GM12875 (cell line): ENCODE measurements at regions not wholly inside any gene's neighbourhood (a gene's known extent, or its start where the extent isn't known, plus 50 kb on each side); places are given as distances from the start of the nearest gene placed in this dataset.
A peak's percentile ranks its signal among the peaks of the same experiment; 100 is the strongest.

Experiments
- H3K4me3 ChIP-seq: one replicate; pipeline ENCODE4 v1.5.1; 2011; ENCODE audit warnings: low read depth, low read length, control low read depth
- TF ChIP-seq, protein P1 (sequence below): IDR thresholded peaks from 2 replicates; pipeline ENCODE4 v1.5.1; 2011; ENCODE audit warnings: low read depth, mild to moderate bottlenecking, control low read depth, inconsistent platforms, low read length, moderate library complexity, borderline replicate concordance; ENCODE audit not compliant: insufficient read depth

DNA sequence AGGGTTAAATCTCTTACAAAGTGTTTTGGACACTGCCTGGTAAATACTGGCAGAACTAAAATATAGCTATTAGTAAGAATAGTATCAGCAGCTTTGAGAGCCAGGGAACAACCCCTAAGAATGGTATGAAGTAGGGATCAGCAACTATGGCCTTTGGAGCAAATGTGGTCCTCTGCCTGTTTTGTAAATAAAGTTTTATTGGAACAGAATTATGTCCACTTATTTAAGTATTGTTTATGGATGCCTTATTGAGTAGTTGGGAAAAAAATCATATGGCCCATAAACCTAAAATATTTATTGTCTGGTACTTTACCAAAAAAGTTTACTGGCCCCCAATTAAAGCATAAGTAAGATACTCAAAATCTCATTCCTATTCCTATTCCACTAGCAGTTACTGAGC, 182.2 kb downstream of the PALM2AKAP2 start:
- TF ChIP-seq, protein P1, sequence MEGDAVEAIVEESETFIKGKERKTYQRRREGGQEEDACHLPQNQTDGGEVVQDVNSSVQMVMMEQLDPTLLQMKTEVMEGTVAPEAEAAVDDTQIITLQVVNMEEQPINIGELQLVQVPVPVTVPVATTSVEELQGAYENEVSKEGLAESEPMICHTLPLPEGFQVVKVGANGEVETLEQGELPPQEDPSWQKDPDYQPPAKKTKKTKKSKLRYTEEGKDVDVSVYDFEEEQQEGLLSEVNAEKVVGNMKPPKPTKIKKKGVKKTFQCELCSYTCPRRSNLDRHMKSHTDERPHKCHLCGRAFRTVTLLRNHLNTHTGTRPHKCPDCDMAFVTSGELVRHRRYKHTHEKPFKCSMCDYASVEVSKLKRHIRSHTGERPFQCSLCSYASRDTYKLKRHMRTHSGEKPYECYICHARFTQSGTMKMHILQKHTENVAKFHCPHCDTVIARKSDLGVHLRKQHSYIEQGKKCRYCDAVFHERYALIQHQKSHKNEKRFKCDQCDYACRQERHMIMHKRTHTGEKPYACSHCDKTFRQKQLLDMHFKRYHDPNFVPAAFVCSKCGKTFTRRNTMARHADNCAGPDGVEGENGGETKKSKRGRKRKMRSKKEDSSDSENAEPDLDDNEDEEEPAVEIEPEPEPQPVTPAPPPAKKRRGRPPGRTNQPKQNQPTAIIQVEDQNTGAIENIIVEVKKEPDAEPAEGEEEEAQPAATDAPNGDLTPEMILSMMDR, result no peak

GRCh38 chr9:109963079-109963478, 183.1 kb downstream of the PALM2AKAP2 start:
- H3K4me3 ChIP-seq, result no peak overlapping the region
- TF ChIP-seq, protein P1, result no peak

More for the DNA sequence above, 182.2 kb downstream of the PALM2AKAP2 start:
- no peak overlapping the region for H3K4me3 ChIP-seq

- peak overlapping the region; percentile 3 for H3K4me3 ChIP-seq
- TF ChIP-seq, protein P1, result no peak
These were observed 186.8 kb downstream of the PALM2AKAP2 start for GRCh38 chr9:109966643-109967368.

DNA sequence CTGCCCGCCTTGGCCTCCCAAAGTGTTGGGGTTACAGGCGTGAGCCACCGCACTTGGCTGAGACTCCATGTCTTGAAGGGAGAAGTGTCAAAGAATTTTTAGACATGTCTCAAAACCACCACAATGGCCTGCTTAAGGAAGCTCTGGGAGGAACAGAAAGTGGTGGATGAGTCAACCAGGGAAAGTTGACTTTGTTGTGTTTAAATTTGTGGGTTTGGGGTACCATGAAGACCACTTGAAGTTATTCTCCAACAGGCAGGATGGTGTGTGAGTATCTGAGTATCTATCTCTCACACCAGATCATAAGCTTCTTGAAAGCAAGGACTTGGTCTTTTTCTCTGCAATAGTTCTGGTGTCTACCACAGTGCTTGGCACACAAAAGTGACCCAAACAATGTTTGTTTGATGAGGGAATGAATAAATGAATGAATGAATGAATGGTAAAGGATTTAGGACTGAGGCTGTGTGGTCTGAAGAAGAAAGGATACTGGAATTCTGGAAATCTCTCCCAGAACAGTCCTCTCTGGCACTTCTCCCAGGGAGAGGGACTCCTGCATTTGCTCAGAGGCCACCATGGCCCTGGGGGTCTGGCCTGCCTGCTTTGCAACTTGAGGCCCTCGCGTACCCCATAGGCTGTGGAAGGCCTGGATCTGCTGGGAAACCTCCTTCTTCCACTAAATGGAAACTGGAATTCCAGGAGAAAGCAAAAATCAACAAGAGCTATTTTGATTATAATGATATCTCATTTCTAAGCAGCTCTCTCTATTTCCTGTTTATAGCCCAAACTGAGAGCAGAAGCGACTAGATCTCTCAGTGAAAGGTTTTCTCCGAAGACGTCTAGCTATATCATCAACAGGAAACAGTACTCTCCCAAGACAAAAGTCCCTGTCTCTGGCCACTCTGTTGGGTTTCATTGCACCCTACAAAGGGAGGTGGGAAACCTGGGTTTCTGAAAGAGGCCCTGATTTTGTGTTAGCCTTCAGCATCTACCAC, 187.9 kb downstream of the PALM2AKAP2 start:
- H3K4me3 ChIP-seq, result no peak overlapping the region
- TF ChIP-seq, protein P1, result no peak

- H3K4me3 ChIP-seq, result peak overlapping the region; percentile 12
- TF ChIP-seq, protein P1, result peak; percentile 55
These were observed 189.0 kb downstream of the PALM2AKAP2 start for GRCh38 chr9:109969011-109969410.

- TF ChIP-seq, protein P1, result no peak
- no peak overlapping the region for H3K4me3 ChIP-seq
These were observed 189.7 kb downstream of the PALM2AKAP2 start for GRCh38 chr9:109969573-109970237.
